CD14-positive monocyte (primary cell): ENCODE measurements at regions not wholly inside any gene's neighbourhood (a gene's known extent, or its start where the extent isn't known, plus 50 kb on each side); places are given as distances from the start of the nearest gene placed in this dataset.

Experiments used
- DNase-seq, 3 donors: peaks; one replicate each; pipeline ENCODE4 v3.0.0-alpha.2; 2011 to 2022
- H2AFZ ChIP-seq: 2 replicates; pipeline ENCODE4 v1.6.0; 2012; ENCODE audit warnings: mild to moderate bottlenecking, low read depth, low read length, inconsistent platforms; ENCODE audit not compliant: insufficient read depth, poor library complexity, severe bottlenecking
- H3K27ac ChIP-seq, 2 donors: 1 replicate in 1 of 2; 2 replicates in 1 of 2; pipeline ENCODE4 v1.5.1; 2012 to 2013; ENCODE audit warnings: low read length in 2 of 2, control low read depth in 1 of 2, inconsistent platforms in 1 of 2, low read depth in 1 of 2, mild to moderate bottlenecking in 1 of 2
- H3K27me3 ChIP-seq, 2 donors: one replicate each; pipeline versions ENCODE4 v1.6.0 to v1.6.1; 2011 to 2013; ENCODE audit warnings: low read length in 2 of 2; ENCODE audit not compliant: control insufficient read depth in 2 of 2, insufficient read depth in 2 of 2
- H3K36me3 ChIP-seq, 2 donors: replicated peaks in 1 of 2; 1 replicate in 1 of 2; 2 replicates in 1 of 2; pipeline versions ENCODE4 v1.5.1 to v1.6.1; 2012 to 2013; ENCODE audit warnings: low read length in 2 of 2, control low read depth in 1 of 2, inconsistent platforms in 1 of 2, mild to moderate bottlenecking in 1 of 2; ENCODE audit not compliant: insufficient read depth in 2 of 2, control insufficient read depth in 1 of 2
- H3K4me1 ChIP-seq, 2 donors: 1 replicate in 1 of 2; 2 replicates in 1 of 2; pipeline versions ENCODE4 v1.5.1 to v1.6.1; 2012 to 2013; ENCODE audit warnings: low read length in 2 of 2, control low read depth in 1 of 2, inconsistent platforms in 1 of 2, mild to moderate bottlenecking in 1 of 2, moderate library complexity in 1 of 2; ENCODE audit not compliant: insufficient read depth in 2 of 2, control insufficient read depth in 1 of 2
- H3K4me2 ChIP-seq: replicated peaks from 2 replicates; pipeline ENCODE3; 2012; ENCODE audit warnings: low read length, moderate library complexity, mild to moderate bottlenecking; ENCODE audit not compliant: poor library complexity, severe bottlenecking; ENCODE audit errors: extremely low read depth
- H3K4me3 ChIP-seq, 3 experiments: fragments of 200-600 bp in 1 of 3; sonication (generic) in 1 of 3; replicated peaks in 1 of 3; 1 replicate in 2 of 3; 2 replicates in 1 of 3; pipeline ENCODE4 v1.5.1; 2011 to 2013; ENCODE audit warnings: low read length in 3 of 3, mild to moderate bottlenecking in 3 of 3, control low read depth in 2 of 3, low read depth in 2 of 3, inconsistent platforms in 1 of 3, moderate library complexity in 1 of 3
- H3K79me2 ChIP-seq: 2 replicates; pipeline ENCODE4 v1.6.0; 2012; ENCODE audit warnings: mild to moderate bottlenecking, control low read depth, inconsistent platforms, low read length, moderate library complexity; ENCODE audit not compliant: insufficient read depth
- H3K9ac ChIP-seq: 2 replicates; pipeline ENCODE4 v1.6.0; 2017; ENCODE audit warnings: low read length, mild to moderate bottlenecking; ENCODE audit not compliant: insufficient read depth, poor library complexity, severe bottlenecking
- H3K9me3 ChIP-seq, 2 donors: replicated peaks in 1 of 2; 1 replicate in 1 of 2; 2 replicates in 1 of 2; pipeline versions ENCODE4 v1.5.1 to v1.6.1; 2012 to 2013; ENCODE audit warnings: low read length in 2 of 2, control low read depth in 1 of 2; ENCODE audit not compliant: control insufficient read depth in 1 of 2, insufficient read depth in 1 of 2
- H4K20me1 ChIP-seq: 2 replicates; pipeline ENCODE4 v1.6.0; 2012; ENCODE audit warnings: mild to moderate bottlenecking, low read length, control low read depth, moderate library complexity; ENCODE audit not compliant: insufficient read depth
- H3K27ac Mint-ChIP-seq, 7 donors: one replicate each; pipeline ENCODE4 v1.8.0; 2020; ENCODE audit warnings: mild to moderate bottlenecking in 7 of 7, mixed read lengths in 7 of 7, moderate library complexity in 6 of 7, inconsistent platforms in 2 of 7
- H3K27me3 Mint-ChIP-seq, 3 donors: one replicate each; pipeline ENCODE4 v1.8.0; 2021 to 2022; ENCODE audit warnings: low read depth in 3 of 3, mild to moderate bottlenecking in 3 of 3, mixed read lengths in 3 of 3, moderate library complexity in 3 of 3, inconsistent platforms in 1 of 3
- H3K36me3 Mint-ChIP-seq, 2 donors: one replicate each; pipeline ENCODE4 v1.8.0; 2020; ENCODE audit warnings: mixed read lengths in 2 of 2, inconsistent platforms in 1 of 2, mild to moderate bottlenecking in 1 of 2
- H3K4me1 Mint-ChIP-seq: one replicate; pipeline ENCODE4 v1.8.0; 2020; ENCODE audit warnings: mild to moderate bottlenecking, mixed read lengths
- H3K4me3 Mint-ChIP-seq, 2 donors: one replicate each; pipeline ENCODE4 v1.8.0; 2020; ENCODE audit warnings: mild to moderate bottlenecking in 2 of 2, mixed read lengths in 2 of 2, moderate library complexity in 1 of 2
- H3K9me3 Mint-ChIP-seq, 7 donors: one replicate each; pipeline ENCODE4 v1.8.0; 2020 to 2022; ENCODE audit warnings: mixed read lengths in 7 of 7, mild to moderate bottlenecking in 6 of 7, moderate library complexity in 6 of 7, inconsistent platforms in 2 of 7
- CTCF ChIP-seq: fragments of 200-600 bp; IDR thresholded peaks from one replicate; pipeline ENCODE4 v1.8.0; 2022; ENCODE audit warnings: antibody characterized with exemption, mild to moderate bottlenecking
- WGBS: methylation state at CpG from one replicate; pipeline ENCODE4 v1.1.5; 2013; ENCODE audit warnings: missing lambda C conversion rate; ENCODE audit not compliant: insufficient coverage; 5-methylcytosine and 5-hydroxymethylcytosine counted together
- intact Hi-C, 2 donors: fragments of 100-400 bp; cut with micrococcal nuclease; formaldehyde crosslinking; loops; one replicate each; pipeline versions ENCODE4 v1.15.0 to v1.15.1; 2023

GRCh38 chr2:52608030-52608429 is 1159.6 kb upstream of the CHAC2 start:
- Mint-ChIP-seq H3K36me3 (no peaks in the 10 kb centered on the region), H3K27me3 (no peaks in the 10 kb centered on the region), H3K27ac (no peak overlapping the region), H3K4me3 (no peak overlapping the region), H3K9me3 (peaks cover 0 to 13% (median 2%) of the 10 kb centered on the region in 7 donors), H3K4me1 (no peaks in the 10 kb centered on the region)
- H3K4me3 ChIP-seq, result no peak overlapping the region
- H3K27me3 ChIP-seq, result no peaks in the 10 kb centered on the region
- peaks cover 0 to 10% of the 10 kb centered on the region in 2 donors for H3K9me3 ChIP-seq
- no peak for DNase-seq
- no peak overlapping the region for H3K4me2 ChIP-seq
- no peaks in the 10 kb centered on the region for H3K4me1 ChIP-seq
- intact Hi-C loops, result no loop called here
- H3K9ac ChIP-seq, result no peak overlapping the region
- H2AFZ ChIP-seq, result no peak overlapping the region
- H3K27ac ChIP-seq, result no peak overlapping the region
- no peaks in the 10 kb centered on the region for H3K36me3 ChIP-seq
- no peak for TF ChIP-seq CTCF
- 100% methylated on average over 2 of the region's 2 CpGs for WGBS
- no peaks in the 10 kb centered on the region for H4K20me1 ChIP-seq
- H3K79me2 ChIP-seq, result no peaks in the 10 kb centered on the region

DNA sequence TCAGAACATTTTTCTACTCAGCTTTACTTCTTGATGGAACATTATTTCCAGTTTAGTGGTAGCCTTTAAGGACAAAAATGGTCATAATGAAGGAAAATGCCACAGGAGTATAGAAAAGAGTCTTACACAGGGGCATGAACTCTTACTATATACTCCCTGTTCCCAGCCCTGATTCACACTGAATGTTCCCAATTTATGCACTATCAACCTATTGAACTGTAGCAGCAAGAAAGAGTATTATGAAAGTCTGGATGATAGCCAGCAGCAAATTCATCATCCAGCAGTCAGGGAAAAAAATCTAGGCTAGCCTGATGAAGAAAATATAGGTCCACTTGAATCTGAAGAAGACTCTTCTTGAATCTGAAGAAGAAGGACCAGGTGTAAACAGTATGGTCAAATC is 1170.3 kb upstream of the CHAC2 start:
- Histone ChIP-seq H3K79me2 (no peaks in the 10 kb centered on the region), H2AFZ (no peak overlapping the region), H3K4me1 (no peaks in the 10 kb centered on the region), H3K27me3 (no peaks in the 10 kb centered on the region), H3K27ac (no peak overlapping the region), H3K4me2 (no peak overlapping the region), H3K9ac (no peak overlapping the region), H3K9me3 (peaks cover 4 to 8% of the 10 kb centered on the region in 2 donors), H3K36me3 (no peaks in the 10 kb centered on the region), H4K20me1 (no peaks in the 10 kb centered on the region), H3K4me3 (no peak overlapping the region)
- Mint-ChIP-seq H3K4me3 (no peak overlapping the region), H3K36me3 (no peaks in the 10 kb centered on the region), H3K27me3 (peaks cover 0 to under 1% (median 0%) of the 10 kb centered on the region in 3 donors), H3K27ac (no peak overlapping the region), H3K9me3 (peaks cover 0 to 5% (median 3%) of the 10 kb centered on the region in 7 donors), H3K4me1 (no peaks in the 10 kb centered on the region)
- no peak for TF ChIP-seq CTCF
- intact Hi-C loops, result no loop called here
- no peak for DNase-seq
